Epidermal melanocyte (primary cell): ENCODE measurements at regions not wholly inside any gene's neighbourhood (a gene's known extent, or its start where the extent isn't known, plus 50 kb on each side); places are given as distances from the start of the nearest gene placed in this dataset.
"Not testable (repeated sequence)": the region's sequence is repeated elsewhere in the genome, so short reads cannot be mapped to it uniquely, and the experiment has no call there.

Source experiments
- DNase-seq: peaks from one replicate; pipeline ENCODE4 v3.0.0; 2011; ENCODE audit warnings: low spot score; ENCODE audit not compliant: insufficient read length

DNA sequence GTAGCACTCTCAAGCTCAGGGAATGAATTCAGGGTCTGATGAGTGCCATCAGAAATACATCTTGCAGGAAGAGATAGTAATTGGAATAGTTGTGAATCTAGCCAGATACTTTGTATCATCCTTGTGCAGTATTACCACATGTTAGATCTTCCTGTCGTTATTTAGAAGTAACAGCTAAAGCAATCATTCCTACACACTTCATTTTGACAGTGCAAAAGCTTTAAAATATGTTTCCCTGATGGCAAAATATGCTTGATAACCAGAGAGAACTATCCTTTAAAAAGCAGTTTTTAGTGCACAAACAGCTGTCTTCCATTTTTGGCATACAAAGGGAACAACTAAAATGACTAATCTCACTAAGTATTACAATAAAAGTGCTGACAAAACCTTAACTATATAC lies 149.5 kb upstream of the SLC38A2 start:
- no peak for DNase-seq

DNA sequence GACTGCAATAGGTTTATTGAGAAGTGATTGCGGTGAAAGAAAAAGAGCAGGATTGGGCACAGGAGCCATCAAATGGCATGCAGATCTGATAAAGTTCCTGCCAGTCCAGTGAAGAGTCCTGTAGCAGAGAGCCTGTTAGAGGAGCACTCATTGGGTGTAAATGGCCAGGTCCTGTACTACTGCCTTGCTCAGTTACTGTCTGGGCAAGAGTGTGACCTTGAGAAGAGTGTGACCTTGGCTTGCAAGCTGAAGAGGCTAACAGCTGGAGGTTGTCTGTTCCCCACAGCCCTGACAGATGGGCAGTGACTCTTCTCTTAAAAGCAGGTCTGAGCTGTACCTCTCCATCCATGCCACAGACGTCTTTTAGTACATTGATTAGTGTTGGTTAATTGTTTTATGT lies 148.6 kb upstream of the SLC38A2 start:
- no peak for DNase-seq

DNA sequence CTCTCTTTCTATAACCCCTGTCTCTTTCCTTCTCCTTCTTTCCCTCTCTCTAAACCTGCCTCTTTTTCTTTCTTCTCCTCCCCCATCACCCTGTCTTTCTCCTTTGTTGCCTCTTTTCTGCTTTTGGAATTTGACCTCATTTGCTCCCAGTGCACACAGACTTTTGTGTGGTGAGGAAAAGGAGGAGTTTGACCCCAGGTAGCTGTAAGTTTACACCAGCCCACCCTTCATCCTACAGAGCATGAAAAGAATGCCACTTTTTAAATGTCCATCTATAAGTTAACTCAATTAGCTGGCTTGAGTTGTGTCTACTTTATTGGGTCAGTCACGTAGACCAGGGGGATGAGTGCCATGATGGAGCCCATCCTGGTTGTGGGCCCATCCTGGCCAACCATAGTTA lies 146.8 kb upstream of the SLC38A2 start:
- DNase-seq = no peak

GRCh38 chr12:46518729-46519128 lies 146.2 kb upstream of the SLC38A2 start:
- DNase-seq = no peak

- DNase-seq = no peak
Measured at GRCh38 chr12:46518169-46518568, 145.6 kb upstream of the SLC38A2 start.

- DNase-seq = no peak
Measured at GRCh38 chr12:46517579-46517962, 145.0 kb upstream of the SLC38A2 start.

DNA sequence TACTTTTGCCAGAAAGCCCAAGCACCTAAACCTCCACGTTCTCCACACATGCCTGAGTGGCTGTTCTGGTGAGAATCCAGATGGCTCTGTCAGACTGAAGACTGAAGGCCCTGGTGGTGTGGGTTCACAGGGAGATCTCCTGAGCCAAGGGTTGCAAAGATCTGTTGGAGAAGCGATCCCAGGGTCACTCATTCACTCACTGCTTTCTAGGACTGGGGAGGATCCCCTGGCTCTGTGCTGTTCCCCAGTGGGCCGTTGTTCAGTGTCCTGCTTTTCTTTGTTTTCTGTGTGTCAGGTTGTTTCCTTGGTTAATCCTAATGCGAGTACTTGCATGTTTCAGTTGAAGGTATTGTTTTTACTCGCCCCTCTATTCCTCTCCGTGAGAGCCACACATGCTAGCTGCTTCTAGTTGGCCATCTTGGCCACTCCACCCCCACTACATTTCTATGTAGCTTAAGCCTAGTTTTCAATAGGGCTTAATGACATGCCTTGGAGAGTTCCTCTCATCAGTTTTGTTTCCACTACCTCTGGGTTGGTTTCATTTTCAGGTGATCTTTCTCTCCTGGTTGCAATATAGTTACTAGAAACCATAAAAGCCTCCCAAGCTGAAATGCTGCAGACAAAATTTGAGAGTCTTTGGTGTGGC lies 144.5 kb upstream of the SLC38A2 start:
- DNase-seq = no peak

GRCh38 chr12:46516238-46516932 lies 143.8 kb upstream of the SLC38A2 start:
- no peak for DNase-seq

DNA sequence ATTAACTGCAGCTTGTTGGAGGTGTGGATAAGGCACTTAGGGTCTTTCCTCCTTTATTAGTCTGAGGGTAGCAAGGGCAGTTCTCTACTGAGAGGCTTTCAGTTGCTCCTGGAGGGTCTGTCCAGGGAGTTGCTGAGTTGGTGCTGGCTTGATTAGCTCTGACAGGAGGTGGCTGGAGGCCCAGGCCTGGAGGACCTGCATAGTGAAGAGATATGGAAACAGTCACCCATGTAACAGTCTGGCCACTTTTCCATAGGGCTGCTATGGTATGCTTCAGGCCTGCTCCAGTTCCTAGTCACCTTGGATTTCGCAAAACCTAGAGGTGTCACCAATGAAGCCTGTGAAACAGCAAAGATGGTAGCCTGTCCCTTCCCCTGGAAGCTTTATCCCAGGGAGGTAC lies 143.3 kb upstream of the SLC38A2 start:
- DNase-seq = no peak

- no peak for DNase-seq
Measured at GRCh38 chr12:46514886-46515285, 142.3 kb upstream of the SLC38A2 start.

DNA sequence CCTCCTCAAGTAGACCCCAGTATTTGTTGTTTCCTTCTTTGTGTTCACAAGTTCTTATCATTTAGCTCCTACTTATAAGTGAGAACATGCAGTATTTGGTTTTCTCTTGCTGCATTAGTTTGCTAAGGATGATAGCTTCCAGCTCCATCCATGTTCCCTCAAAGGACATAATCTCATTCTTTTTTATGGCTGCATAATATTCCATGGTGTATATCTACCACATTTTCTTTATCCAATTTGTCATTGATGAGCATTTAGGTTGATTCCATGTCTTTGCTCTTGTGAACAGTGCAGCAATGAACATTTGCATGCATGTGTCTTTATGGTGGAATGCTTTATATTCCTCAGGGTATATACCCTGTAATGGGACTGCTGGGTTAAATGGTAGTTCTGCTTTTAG lies 137.7 kb upstream of the SLC38A2 start:
- DNase-seq = not testable (repeated sequence)

GRCh38 chr12:46509135-46509534 lies 136.6 kb upstream of the SLC38A2 start:
- DNase-seq = no peak

DNA sequence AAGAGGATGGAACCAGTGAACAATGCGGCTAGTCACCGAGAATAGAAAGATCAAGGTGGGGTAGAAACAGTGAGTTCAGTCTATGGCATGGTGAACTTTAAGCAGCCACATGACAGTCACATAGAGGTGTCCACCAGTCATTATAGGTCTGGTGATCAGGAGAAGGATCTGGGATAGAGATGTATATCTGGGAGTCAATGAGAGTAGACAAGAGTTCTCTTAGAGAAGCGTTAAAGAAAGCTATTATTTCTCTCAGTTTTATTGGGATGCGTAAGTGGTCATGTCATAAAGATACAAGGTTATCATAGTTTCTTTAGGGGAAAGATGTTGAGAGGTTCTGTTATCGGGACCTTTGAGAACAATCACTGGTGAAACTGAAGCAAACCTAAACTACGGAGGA lies 136.1 kb upstream of the SLC38A2 start:
- DNase-seq = no peak

DNA sequence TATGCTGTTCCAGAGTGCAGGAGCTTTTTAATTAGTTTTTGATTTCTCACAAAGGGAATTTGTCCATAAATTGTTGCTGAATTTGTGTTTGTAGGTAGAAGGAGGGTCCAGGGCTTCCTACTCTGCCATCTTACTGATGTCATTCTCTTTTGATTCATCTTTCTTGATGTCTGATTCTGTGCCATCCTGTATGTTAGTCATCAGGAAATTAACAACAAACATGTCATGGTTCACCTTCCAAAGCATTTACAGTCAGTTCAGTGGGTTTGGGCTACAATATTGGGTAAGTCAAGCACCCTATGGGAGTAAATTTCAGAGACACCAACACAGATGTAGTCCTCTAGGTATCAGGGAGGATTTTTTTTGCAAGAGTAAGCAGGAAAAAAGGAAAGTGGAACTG lies 135.2 kb upstream of the SLC38A2 start:
- no peak for DNase-seq

- DNase-seq = no peak
Measured at GRCh38 chr12:46506961-46507360, 134.4 kb upstream of the SLC38A2 start.

DNA sequence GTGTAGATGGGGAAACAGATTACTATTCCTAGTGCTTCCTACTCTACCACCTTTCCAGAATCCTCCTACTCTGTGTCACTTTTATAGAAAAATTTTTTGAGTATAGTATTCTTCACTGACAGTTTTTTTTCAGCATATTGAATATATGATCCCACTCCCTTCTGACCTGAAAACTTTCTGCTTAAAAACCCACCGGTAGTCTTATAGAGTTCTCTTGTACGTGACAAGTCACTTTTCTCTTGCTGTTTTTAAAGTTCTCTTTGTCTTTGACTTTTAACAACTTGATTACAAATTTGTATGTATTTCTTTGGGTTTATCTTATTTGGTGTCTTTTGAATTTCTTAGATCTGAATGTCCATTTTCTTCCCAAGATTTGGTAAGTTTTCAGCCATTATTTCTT lies 133.6 kb upstream of the SLC38A2 start:
- DNase-seq = no peak

- DNase-seq = no peak
Measured at GRCh38 chr12:46504494-46504893, 131.9 kb upstream of the SLC38A2 start.

GRCh38 chr12:46503637-46504175 lies 131.1 kb upstream of the SLC38A2 start:
- no peak for DNase-seq

DNA sequence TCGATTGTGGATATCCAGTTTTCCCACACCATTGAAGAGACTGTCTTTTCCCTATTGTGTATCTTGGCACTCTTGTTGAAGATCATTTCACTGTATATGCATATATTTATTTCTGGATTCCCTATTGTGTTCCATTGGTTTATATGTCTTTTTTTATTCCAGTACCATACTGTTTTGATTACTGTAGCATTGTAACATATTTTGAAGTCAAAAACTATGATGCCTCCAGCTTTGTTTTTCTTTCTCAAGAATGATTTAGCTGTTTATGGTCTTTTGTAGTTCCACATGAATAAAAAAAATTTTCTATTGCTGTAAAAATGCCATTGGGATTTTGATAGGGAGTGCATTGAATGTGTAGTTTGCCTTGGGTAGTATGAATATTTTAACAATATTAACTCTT lies 128.1 kb upstream of the SLC38A2 start:
- DNase-seq = no peak

DNA sequence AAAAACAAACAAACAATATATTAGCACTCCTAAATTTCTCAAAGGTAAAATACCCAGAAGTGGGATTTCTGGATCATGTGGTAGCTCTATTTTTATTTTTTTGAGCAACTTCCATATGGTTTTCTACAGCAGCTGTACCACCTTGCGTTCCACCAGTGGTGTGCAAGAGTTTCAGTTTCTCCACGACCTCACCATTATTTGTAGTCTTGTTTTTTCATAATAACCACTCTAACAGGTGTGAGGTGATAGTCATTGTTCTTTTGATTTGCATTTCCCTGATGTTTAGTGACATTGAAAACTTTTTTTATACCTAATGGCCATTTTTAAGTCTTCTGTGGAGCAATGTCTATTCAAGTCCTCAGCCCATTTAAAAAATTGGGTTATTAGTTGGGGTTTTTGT lies 127.3 kb upstream of the SLC38A2 start:
- DNase-seq = no peak

GRCh38 chr12:46499226-46499625 lies 126.7 kb upstream of the SLC38A2 start:
- no peak for DNase-seq

GRCh38 chr12:46497739-46498138 lies 125.2 kb upstream of the SLC38A2 start:
- DNase-seq = no peak

DNA sequence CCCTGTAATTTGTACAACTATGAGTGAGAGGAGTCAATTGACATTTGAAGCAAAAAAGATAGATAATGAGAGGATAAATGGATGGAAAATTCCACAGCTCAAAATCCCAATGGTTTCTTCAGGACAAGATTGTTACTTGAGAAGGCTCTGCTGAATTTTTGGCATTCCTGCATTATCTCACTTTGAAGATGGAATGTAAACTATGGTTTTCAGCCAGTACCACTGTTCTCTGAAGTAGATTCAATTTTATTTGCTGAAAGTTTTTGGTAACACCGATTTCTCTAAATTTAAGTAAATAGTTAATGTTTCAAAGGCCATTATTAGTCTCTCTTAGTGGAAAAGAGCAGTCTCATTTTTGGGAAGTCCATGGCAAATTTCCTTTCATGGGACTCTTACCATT lies 121.9 kb upstream of the SLC38A2 start:
- DNase-seq = no peak
